Keratinocyte (primary cell): ENCODE measurements at regions not wholly inside any gene's neighbourhood (a gene's known extent, or its start where the extent isn't known, plus 50 kb on each side); places are given as distances from the start of the nearest gene placed in this dataset.

ENCODE experiments used
- EZH2 ChIP-seq: IDR thresholded peaks from one replicate; pipeline ENCODE4 v1.6.1; 2012; ENCODE audit warnings: inconsistent platforms, mild to moderate bottlenecking, low read length, moderate library complexity
- TF ChIP-seq, protein P1 (sequence below), 3 experiments: IDR thresholded peaks in 1 of 3; conservative IDR thresholded peaks in 1 of 3; optimal IDR thresholded peaks in 1 of 3; 2 replicates in 2 of 3; 3 replicates in 1 of 3; pipeline versions ENCODE3 to v1.5.1; 2011; ENCODE audit warnings: low read length in 3 of 3, mild to moderate bottlenecking in 3 of 3, moderate library complexity in 2 of 3, control low read depth in 1 of 3, inconsistent platforms in 1 of 3; ENCODE audit not compliant: insufficient read depth in 2 of 3; ENCODE audit errors: extremely low read depth in 1 of 3

DNA sequence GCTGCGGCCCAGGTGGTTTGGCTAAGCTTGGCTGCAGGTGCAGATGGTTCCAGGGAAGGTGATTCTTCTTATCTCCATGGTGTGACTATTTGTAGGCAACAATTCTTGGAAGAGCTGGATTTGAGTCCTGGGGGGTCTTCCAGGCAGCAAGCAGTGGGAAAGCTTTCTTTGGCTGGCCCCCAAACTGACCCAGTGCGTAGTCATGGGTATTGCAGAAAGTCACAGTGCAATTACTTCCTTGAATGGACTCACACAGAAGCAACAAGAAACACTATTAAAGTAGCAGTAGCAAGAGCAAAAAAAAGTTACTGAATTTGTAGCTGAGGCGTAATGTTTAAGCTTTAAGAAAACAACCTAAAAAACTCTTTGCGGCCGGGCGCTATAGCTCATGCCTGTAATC is 293.6 kb upstream of the ATP5MC3 start:
- TF ChIP-seq, protein P1, sequence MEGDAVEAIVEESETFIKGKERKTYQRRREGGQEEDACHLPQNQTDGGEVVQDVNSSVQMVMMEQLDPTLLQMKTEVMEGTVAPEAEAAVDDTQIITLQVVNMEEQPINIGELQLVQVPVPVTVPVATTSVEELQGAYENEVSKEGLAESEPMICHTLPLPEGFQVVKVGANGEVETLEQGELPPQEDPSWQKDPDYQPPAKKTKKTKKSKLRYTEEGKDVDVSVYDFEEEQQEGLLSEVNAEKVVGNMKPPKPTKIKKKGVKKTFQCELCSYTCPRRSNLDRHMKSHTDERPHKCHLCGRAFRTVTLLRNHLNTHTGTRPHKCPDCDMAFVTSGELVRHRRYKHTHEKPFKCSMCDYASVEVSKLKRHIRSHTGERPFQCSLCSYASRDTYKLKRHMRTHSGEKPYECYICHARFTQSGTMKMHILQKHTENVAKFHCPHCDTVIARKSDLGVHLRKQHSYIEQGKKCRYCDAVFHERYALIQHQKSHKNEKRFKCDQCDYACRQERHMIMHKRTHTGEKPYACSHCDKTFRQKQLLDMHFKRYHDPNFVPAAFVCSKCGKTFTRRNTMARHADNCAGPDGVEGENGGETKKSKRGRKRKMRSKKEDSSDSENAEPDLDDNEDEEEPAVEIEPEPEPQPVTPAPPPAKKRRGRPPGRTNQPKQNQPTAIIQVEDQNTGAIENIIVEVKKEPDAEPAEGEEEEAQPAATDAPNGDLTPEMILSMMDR (optimal IDR thresholded peaks at IDR 0.05 in 1 of 3, IDR thresholded peaks at IDR 0.05 in 1 of 3, conservative IDR thresholded peaks at IDR 0.05 in 1 of 3; ENCODE audit: extremely low read depth in 1 of 3, insufficient read depth in 2 of 3, low read length in 3 of 3): no peak
- TF ChIP-seq EZH2: no peak
